ENCODE measurements at regions not wholly inside any gene's neighbourhood (a gene's known extent, or its start where the extent isn't known, plus 50 kb on each side); places are given as distances from the start of the nearest gene placed in this dataset.
"Not testable (repeated sequence)": the region's sequence is repeated elsewhere in the genome, so short reads cannot be mapped to it uniquely, and the experiment has no call there.

GRCh38 chrX:11010476-11010875 is 100.7 kb upstream of the HCCS start:
- DNase-seq (ENCODE audit: low read depth, low spot score), result peak; percentile 12
- H3K27ac ChIP-seq, result no peak overlapping the region

- no peak overlapping the region for H3K27ac ChIP-seq
- DNase-seq (ENCODE audit: low read depth, low spot score), result no peak
Measured at GRCh38 chrX:11016728-11017127, 94.4 kb upstream of the HCCS start.

- not testable (repeated sequence) for H3K27ac ChIP-seq; DNase-seq (ENCODE audit: low read depth, low spot score)
Measured at GRCh38 chrX:11022588-11022987, 88.5 kb upstream of the HCCS start.

GRCh38 chrX:11039926-11040325 is 71.2 kb upstream of the HCCS start:
- no peak for DNase-seq (ENCODE audit: low read depth, low spot score)
- no peak overlapping the region for H3K27ac ChIP-seq

GRCh38 chrX:11040405-11040804 is 70.7 kb upstream of the HCCS start:
- no peak overlapping the region for H3K27ac ChIP-seq
- no peak for DNase-seq (ENCODE audit: low read depth, low spot score)

GRCh38 chrX:11040996-11041395 is 70.1 kb upstream of the HCCS start:
- H3K27ac ChIP-seq, result no peak overlapping the region
- DNase-seq (ENCODE audit: low read depth, low spot score), result no peak

GRCh38 chrX:11050013-11050412 is 61.1 kb upstream of the HCCS start:
- no peak for DNase-seq (ENCODE audit: low read depth, low spot score)
- peak overlapping the region; percentile 18 for H3K27ac ChIP-seq

- no peak for DNase-seq (ENCODE audit: low read depth, low spot score)
- no peak overlapping the region for H3K27ac ChIP-seq
Measured at GRCh38 chrX:11053351-11053750, 57.8 kb upstream of the HCCS start.

GRCh38 chrX:11056322-11057176 is 54.6 kb upstream of the HCCS start:
- DNase-seq (ENCODE audit: low read depth, low spot score), result no peak
- no peak overlapping the region for H3K27ac ChIP-seq

GRCh38 chrX:11059933-11060332 is 51.2 kb upstream of the HCCS start:
- no peak overlapping the region for H3K27ac ChIP-seq
- peak; percentile 20 for DNase-seq (ENCODE audit: low read depth, low spot score)
